ENCODE measurements at regions not wholly inside any gene's neighbourhood (a gene's known extent, or its start where the extent isn't known, plus 50 kb on each side); places are given as distances from the start of the nearest gene placed in this dataset.

DNA sequence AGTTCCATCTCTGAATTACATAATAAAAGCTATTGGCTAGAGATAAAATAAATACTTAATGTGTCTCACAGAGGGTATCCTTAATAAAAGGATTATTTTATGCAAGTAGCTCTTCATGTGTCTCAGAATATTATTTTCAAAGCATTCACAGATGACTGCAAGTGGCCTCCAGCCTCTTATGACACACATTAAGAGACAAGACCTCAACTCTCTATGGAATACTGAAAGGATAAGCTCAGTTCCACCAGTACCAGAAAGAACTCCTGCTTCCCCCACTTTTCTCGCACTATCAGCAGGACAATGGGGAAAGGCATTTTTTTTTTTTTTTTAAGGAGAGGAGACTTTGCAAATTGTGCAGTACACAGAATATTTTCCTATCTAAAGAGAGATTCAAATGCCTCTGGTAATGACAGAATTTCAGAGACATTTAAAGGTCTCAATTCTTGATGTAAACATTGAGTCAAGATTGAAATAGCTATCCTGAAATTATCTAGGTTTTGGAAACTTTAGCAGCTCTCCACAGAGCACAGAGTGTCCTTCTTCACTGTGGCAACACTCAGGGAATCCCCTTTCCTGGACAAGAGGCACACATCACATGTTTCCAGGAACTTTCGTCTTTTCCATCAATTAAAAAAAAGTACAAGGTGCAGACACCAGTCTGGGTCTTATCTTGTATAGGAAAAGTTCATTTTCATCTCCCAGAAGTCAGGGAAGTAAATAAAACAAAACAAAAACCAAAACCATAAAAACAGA is 122.0 kb upstream of the ANK3 start:
- Histone ChIP-seq H3K27ac (ENCODE audit: low read depth in 1 of 2, low read length in 1 of 2) (no peak overlapping the region), H3K4me1 (ENCODE audit: control insufficient read depth in 2 of 2, insufficient read depth in 2 of 2, low read length in 2 of 2) (no peaks in the 10 kb centered on the region), H3K36me3 (ENCODE audit: control insufficient read depth in 2 of 2, insufficient read depth in 2 of 2, low read length in 1 of 2) (no peaks in the 10 kb centered on the region), H3K27me3 (ENCODE audit: control insufficient read depth in 2 of 2, insufficient read depth in 1 of 2, low read length in 1 of 2) (no peaks in the 10 kb centered on the region), H3K4me3 (ENCODE audit: low read length in 2 of 2) (no peak overlapping the region), H3K9me3 (ENCODE audit: control insufficient read depth in 2 of 2, insufficient read depth in 1 of 2, low read length in 1 of 2) (no peaks in the 10 kb centered on the region)
- no peak for DNase-seq (ENCODE audit: low read depth in 6 of 9, low spot score in 9 of 9)
- WGBS = 96% methylated on average over 2 of the region's 2 CpGs

DNA sequence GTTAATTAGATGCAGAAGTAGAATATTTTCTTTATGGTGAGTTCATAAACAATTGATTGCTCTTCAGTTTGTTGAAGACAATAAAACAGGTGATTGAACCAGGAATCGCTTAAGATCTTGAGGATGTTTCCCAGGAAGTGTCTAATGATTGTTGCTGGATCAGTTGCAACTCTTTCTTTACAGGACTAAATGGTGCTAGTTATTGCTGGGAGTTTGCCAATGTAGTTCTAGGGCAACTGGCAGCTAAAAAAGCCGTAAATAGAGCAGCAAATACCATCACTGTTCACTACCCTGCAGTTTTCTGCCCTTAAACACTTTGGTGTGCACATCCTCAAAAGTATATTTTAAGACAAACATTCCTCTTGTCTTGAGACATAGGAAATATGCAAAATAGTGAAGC is 119.2 kb upstream of the ANK3 start:
- WGBS = 88% methylated on average over 2 of the region's 2 CpGs
- H3K4me1 ChIP-seq (ENCODE audit: control insufficient read depth in 2 of 2, insufficient read depth in 2 of 2, low read length in 2 of 2) = no peaks in the 10 kb centered on the region
- no peak for DNase-seq (ENCODE audit: low read depth in 6 of 9, low spot score in 9 of 9)
- H3K27me3 ChIP-seq (ENCODE audit: control insufficient read depth in 2 of 2, insufficient read depth in 1 of 2, low read length in 1 of 2) = no peaks in the 10 kb centered on the region
- no peaks in the 10 kb centered on the region for H3K36me3 ChIP-seq (ENCODE audit: control insufficient read depth in 2 of 2, insufficient read depth in 2 of 2, low read length in 1 of 2)
- H3K27ac ChIP-seq (ENCODE audit: low read depth in 1 of 2, low read length in 1 of 2) = no peak overlapping the region
- H3K9me3 ChIP-seq (ENCODE audit: control insufficient read depth in 2 of 2, insufficient read depth in 1 of 2, low read length in 1 of 2) = no peaks in the 10 kb centered on the region
- H3K4me3 ChIP-seq (ENCODE audit: low read length in 2 of 2) = no peak overlapping the region

DNA sequence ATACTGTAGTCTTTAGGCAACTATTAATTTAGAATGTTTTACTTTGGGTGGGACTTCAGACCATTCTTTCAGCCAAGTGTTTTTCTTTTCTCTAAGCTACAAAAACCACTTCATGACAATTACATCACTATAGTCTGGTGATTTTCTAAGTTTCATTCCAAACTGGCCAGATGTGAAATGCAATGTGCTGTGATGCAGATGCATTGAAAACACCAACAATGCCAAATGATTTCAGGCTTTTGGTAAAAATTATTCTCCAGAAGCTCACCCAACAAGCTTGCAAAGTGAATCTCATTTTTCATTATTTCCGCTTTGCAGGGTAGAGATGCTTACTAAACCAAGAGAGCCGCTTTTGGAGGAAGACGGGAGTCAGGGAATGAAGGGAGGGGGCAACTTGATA is 118.4 kb upstream of the ANK3 start:
- Histone ChIP-seq H3K9me3 (ENCODE audit: control insufficient read depth in 2 of 2, insufficient read depth in 1 of 2, low read length in 1 of 2) (no peaks in the 10 kb centered on the region), H3K27ac (ENCODE audit: low read depth in 1 of 2, low read length in 1 of 2) (no peak overlapping the region), H3K27me3 (ENCODE audit: control insufficient read depth in 2 of 2, insufficient read depth in 1 of 2, low read length in 1 of 2) (no peaks in the 10 kb centered on the region), H3K4me1 (ENCODE audit: control insufficient read depth in 2 of 2, insufficient read depth in 2 of 2, low read length in 2 of 2) (no peaks in the 10 kb centered on the region), H3K36me3 (ENCODE audit: control insufficient read depth in 2 of 2, insufficient read depth in 2 of 2, low read length in 1 of 2) (no peaks in the 10 kb centered on the region), H3K4me3 (ENCODE audit: low read length in 2 of 2) (no peak overlapping the region)
- 97% methylated on average over 3 of the region's 3 CpGs for WGBS
- DNase-seq (ENCODE audit: low read depth in 6 of 9, low spot score in 9 of 9) = no peak

DNA sequence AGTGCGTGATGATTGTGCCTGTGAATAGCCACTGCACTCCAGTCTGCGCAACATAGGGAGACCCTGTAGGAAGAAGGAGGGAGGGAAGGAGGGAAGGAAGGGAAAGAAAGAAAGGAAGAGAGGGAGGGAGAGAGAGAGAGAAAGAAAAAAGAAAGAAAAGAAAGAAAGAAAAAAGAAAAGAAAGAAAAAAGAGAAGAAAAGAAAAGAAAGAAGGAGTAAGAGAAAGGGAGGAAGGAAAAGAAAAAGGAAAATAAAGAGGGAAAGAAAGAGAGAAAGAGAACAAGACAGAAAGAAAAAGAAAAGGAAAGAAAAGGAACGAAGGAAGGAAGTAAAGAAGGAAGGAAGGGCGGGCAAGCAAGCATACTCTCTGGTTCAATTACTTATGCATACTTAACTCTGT is 112.9 kb upstream of the ANK3 start:
- Histone ChIP-seq H3K27me3 (ENCODE audit: control insufficient read depth in 2 of 2, insufficient read depth in 1 of 2, low read length in 1 of 2) (no peaks in the 10 kb centered on the region), H3K27ac (ENCODE audit: low read depth in 1 of 2, low read length in 1 of 2) (no peak overlapping the region), H3K36me3 (ENCODE audit: control insufficient read depth in 2 of 2, insufficient read depth in 2 of 2, low read length in 1 of 2) (no peaks in the 10 kb centered on the region), H3K4me1 (ENCODE audit: control insufficient read depth in 2 of 2, insufficient read depth in 2 of 2, low read length in 2 of 2) (no peaks in the 10 kb centered on the region), H3K9me3 (ENCODE audit: control insufficient read depth in 2 of 2, insufficient read depth in 1 of 2, low read length in 1 of 2) (no peaks in the 10 kb centered on the region), H3K4me3 (ENCODE audit: low read length in 2 of 2) (no peak overlapping the region)
- WGBS = 98% methylated on average over 4 of the region's 4 CpGs
- DNase-seq (ENCODE audit: low read depth in 6 of 9, low spot score in 9 of 9) = no peak

DNA sequence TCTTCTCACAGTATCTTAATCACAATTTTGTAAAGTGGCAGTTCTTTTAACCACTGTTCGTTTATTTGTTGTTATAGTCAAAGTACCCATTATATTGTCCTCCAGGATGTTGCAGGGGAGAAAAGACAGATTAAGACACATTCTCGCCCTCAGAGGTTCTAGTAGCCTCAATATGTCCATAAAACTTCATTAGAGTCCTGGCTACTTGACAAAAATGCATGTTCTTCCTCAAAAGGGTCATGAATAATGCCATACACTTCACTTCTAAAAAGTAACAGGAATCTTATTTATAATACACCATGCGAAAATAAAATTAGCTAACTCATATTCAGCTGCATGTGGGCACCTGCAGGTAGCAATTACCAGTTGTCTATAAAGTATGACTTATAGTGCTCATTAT is 109.3 kb upstream of the ANK3 start:
- no peak for DNase-seq (ENCODE audit: low read depth in 6 of 9, low spot score in 9 of 9)
- no peaks in the 10 kb centered on the region for H3K4me1 ChIP-seq (ENCODE audit: control insufficient read depth in 2 of 2, insufficient read depth in 2 of 2, low read length in 2 of 2)
- H3K4me3 ChIP-seq (ENCODE audit: low read length in 2 of 2) = no peak overlapping the region
- H3K27me3 ChIP-seq (ENCODE audit: control insufficient read depth in 2 of 2, insufficient read depth in 1 of 2, low read length in 1 of 2) = no peaks in the 10 kb centered on the region
- H3K36me3 ChIP-seq (ENCODE audit: control insufficient read depth in 2 of 2, insufficient read depth in 2 of 2, low read length in 1 of 2) = no peaks in the 10 kb centered on the region
- WGBS = 92% methylated on average over 3 of the region's 3 CpGs
- H3K9me3 ChIP-seq (ENCODE audit: control insufficient read depth in 2 of 2, insufficient read depth in 1 of 2, low read length in 1 of 2) = no peaks in the 10 kb centered on the region
- H3K27ac ChIP-seq (ENCODE audit: low read depth in 1 of 2, low read length in 1 of 2) = no peak overlapping the region

DNA sequence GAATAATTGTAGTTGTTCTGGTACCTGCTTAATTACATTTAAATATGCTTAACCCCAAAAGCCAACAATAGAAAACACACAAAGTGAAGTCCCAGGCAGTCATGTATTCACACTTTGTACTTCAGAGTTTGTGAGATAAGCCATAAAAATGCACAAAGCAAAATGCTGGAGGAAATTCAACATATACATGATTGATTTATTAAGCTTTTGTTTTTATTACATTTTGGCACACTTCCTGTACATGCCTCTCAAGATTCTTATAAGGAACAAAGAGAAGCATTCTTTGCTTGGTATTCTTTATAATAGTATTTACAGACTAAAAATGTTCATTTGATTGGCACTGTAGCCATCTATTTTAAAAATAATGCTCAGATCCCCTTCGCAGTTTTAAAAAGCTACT is 107.7 kb upstream of the ANK3 start:
- Histone ChIP-seq H3K27me3 (ENCODE audit: control insufficient read depth in 2 of 2, insufficient read depth in 1 of 2, low read length in 1 of 2) (no peaks in the 10 kb centered on the region), H3K36me3 (ENCODE audit: control insufficient read depth in 2 of 2, insufficient read depth in 2 of 2, low read length in 1 of 2) (no peaks in the 10 kb centered on the region), H3K4me3 (ENCODE audit: low read length in 2 of 2) (no peak overlapping the region), H3K4me1 (ENCODE audit: control insufficient read depth in 2 of 2, insufficient read depth in 2 of 2, low read length in 2 of 2) (no peaks in the 10 kb centered on the region), H3K27ac (ENCODE audit: low read depth in 1 of 2, low read length in 1 of 2) (no peak overlapping the region), H3K9me3 (ENCODE audit: control insufficient read depth in 2 of 2, insufficient read depth in 1 of 2, low read length in 1 of 2) (no peaks in the 10 kb centered on the region)
- WGBS = 67% methylated on average over 1 of the region's 1 CpG
- DNase-seq (ENCODE audit: low read depth in 6 of 9, low spot score in 9 of 9) = no peak

DNA sequence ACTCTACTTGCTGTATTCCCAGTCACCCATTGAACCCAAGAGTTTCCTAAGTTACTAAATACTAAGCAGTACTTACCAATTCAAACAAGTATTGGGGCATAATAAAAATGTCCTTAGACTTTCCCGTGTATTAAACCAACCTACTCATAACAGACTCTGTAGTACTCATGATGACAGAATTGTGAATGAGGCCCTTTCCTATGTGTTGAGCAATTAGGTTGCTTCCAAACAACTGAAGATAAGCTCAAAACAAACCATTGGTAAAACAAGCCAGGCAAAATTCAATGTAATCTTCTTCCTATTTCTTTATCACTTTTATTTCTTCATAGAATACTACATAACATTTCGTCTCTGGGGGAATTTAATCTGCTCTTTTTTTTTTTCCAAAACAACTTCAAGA is 106.5 kb upstream of the ANK3 start:
- WGBS = 95% methylated on average over 2 of the region's 2 CpGs
- Histone ChIP-seq H3K4me3 (ENCODE audit: low read length in 2 of 2) (no peak overlapping the region), H3K36me3 (ENCODE audit: control insufficient read depth in 2 of 2, insufficient read depth in 2 of 2, low read length in 1 of 2) (no peaks in the 10 kb centered on the region), H3K4me1 (ENCODE audit: control insufficient read depth in 2 of 2, insufficient read depth in 2 of 2, low read length in 2 of 2) (no peaks in the 10 kb centered on the region), H3K27me3 (ENCODE audit: control insufficient read depth in 2 of 2, insufficient read depth in 1 of 2, low read length in 1 of 2) (no peaks in the 10 kb centered on the region), H3K9me3 (ENCODE audit: control insufficient read depth in 2 of 2, insufficient read depth in 1 of 2, low read length in 1 of 2) (no peaks in the 10 kb centered on the region), H3K27ac (ENCODE audit: low read depth in 1 of 2, low read length in 1 of 2) (no peak overlapping the region)
- no peak for DNase-seq (ENCODE audit: low read depth in 6 of 9, low spot score in 9 of 9)

DNA sequence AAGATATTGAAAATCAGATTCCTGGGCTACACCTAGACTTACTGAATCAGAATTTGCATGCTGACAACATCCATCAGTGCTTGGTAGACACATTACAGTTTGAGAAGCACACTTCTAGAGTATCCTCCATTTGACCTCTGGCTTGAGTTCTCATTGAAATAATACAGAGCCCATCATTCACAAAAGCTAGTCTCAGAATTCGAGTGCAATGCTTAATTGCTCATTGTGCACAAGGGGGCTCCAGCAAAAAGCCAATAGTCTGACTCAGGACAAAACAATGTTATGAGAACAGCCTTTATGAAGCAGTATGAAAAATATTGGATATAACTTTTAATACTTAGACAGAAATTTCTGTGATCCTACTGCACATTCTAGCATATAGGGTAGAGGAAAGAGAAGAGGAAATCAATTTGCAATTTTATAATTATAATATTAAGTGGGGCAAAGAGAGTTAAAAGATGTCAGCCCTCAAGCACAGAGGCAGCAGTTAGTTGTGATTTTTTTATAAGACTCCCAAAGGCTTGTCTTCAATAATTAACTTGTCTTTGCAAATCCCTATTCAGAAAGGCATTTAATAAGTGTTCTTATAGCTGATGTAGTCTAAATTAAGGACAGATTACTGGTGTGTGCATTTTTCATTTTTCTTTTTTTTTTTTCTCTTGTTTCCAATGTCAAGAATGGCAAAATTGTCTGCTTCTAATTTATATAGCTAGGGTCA is 105.8 kb upstream of the ANK3 start:
- H3K4me1 ChIP-seq (ENCODE audit: control insufficient read depth in 2 of 2, insufficient read depth in 2 of 2, low read length in 2 of 2) = no peaks in the 10 kb centered on the region
- H3K27me3 ChIP-seq (ENCODE audit: control insufficient read depth in 2 of 2, insufficient read depth in 1 of 2, low read length in 1 of 2) = no peaks in the 10 kb centered on the region
- H3K36me3 ChIP-seq (ENCODE audit: control insufficient read depth in 2 of 2, insufficient read depth in 2 of 2, low read length in 1 of 2) = no peaks in the 10 kb centered on the region
- 87% methylated on average over 1 of the region's 1 CpG for WGBS
- H3K9me3 ChIP-seq (ENCODE audit: control insufficient read depth in 2 of 2, insufficient read depth in 1 of 2, low read length in 1 of 2) = no peaks in the 10 kb centered on the region
- DNase-seq (ENCODE audit: low read depth in 6 of 9, low spot score in 9 of 9) = no peak
- no peak overlapping the region for H3K4me3 ChIP-seq (ENCODE audit: low read length in 2 of 2)
- H3K27ac ChIP-seq (ENCODE audit: low read depth in 1 of 2, low read length in 1 of 2) = no peak overlapping the region

DNA sequence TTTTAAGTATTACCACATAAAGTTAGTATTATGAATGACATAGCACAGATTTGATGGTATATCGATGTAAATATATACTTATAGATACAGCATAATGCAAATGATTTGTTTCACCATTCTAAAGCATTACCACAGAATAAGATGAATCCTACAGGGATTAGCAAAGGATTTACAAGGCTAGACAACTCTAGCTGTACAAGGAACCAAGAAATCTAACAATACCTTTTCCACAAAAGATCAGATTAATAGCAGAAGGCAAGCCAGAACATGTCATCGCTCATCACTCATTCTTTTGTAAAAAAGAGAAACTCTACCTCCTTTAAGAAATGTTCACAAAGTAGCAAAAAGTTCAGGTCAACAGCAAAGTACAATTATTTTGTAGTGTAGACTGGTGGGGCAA is 105.1 kb upstream of the ANK3 start:
- H3K27ac ChIP-seq (ENCODE audit: low read depth in 1 of 2, low read length in 1 of 2) = no peak overlapping the region
- H3K27me3 ChIP-seq (ENCODE audit: control insufficient read depth in 2 of 2, insufficient read depth in 1 of 2, low read length in 1 of 2) = no peaks in the 10 kb centered on the region
- no peaks in the 10 kb centered on the region for H3K36me3 ChIP-seq (ENCODE audit: control insufficient read depth in 2 of 2, insufficient read depth in 2 of 2, low read length in 1 of 2)
- H3K4me3 ChIP-seq (ENCODE audit: low read length in 2 of 2) = no peak overlapping the region
- no peaks in the 10 kb centered on the region for H3K4me1 ChIP-seq (ENCODE audit: control insufficient read depth in 2 of 2, insufficient read depth in 2 of 2, low read length in 2 of 2)
- H3K9me3 ChIP-seq (ENCODE audit: control insufficient read depth in 2 of 2, insufficient read depth in 1 of 2, low read length in 1 of 2) = no peaks in the 10 kb centered on the region
- no peak for DNase-seq (ENCODE audit: low read depth in 6 of 9, low spot score in 9 of 9)
- WGBS = 98% methylated on average over 2 of the region's 2 CpGs

Measured in thymus (tissue), 11 donors.